ENCODE measurements at regions not wholly inside any gene's neighbourhood (a gene's known extent, or its start where the extent isn't known, plus 50 kb on each side); places are given as distances from the start of the nearest gene placed in this dataset.
"Not testable (repeated sequence)": the region's sequence is repeated elsewhere in the genome, so short reads cannot be mapped to it uniquely, and the experiment has no call there.

DNA sequence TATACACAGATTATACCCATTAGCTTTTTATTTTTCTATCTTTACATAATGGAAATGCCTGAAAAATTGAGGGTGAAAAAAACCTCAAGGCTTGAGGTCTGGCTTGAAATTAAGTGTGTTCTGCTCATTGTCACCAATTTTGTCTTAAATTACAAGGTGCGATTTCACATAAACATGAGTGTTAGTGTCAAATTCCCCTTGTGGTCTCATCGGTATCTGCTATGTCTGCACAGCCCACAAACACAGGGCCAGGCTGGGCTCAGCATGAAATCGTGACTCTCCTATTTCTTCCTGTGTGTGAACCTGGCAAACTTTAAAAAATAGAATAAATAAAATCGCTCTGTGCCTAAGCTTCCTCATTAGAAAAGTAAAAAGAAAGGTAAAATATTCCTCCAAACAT, 109.1 kb downstream of the CRLF2 start:
- no peak for DNase-seq (ENCODE audit: low read depth in 2 of 2)

DNA sequence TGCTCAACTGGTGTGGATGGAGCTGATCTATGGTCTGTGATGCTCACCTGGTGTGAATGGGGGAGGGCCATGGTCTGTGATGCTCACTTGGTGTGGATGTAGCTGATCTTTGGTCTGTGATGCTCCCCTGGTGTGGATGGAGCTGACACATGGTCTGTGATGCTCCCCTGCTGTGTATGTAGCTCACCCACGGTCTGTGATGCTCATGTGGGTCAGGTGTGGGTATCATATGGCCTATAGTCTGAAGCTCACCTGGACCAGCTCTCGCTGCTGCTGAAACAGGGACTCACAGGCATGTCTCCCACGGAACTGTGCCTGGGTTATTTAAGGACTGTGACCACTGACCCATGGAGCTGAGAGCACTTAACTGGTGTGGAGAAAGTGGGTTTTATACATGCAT, 109.7 kb downstream of the CRLF2 start:
- no peak for DNase-seq (ENCODE audit: low read depth in 2 of 2)

DNA sequence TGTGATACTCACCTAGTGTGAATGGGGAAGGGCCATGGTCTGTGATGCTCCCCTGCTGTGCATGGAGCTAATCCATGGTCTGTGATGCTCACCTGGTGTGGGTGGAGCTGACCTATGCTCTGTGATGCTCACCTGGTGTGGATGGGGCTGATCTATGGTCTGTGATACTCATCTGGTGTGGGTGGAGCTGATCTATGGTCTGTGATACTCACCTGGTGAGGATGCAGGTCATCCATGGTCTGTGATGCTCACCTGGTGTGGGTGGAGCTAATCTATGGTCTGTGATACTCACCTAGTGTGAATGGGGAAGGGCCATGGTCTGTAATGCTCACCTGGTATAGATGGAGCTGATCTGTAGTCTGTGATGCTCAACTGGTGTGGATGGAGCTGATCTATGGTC, 110.2 kb downstream of the CRLF2 start:
- not testable (repeated sequence) for DNase-seq (ENCODE audit: low read depth in 2 of 2)

DNA sequence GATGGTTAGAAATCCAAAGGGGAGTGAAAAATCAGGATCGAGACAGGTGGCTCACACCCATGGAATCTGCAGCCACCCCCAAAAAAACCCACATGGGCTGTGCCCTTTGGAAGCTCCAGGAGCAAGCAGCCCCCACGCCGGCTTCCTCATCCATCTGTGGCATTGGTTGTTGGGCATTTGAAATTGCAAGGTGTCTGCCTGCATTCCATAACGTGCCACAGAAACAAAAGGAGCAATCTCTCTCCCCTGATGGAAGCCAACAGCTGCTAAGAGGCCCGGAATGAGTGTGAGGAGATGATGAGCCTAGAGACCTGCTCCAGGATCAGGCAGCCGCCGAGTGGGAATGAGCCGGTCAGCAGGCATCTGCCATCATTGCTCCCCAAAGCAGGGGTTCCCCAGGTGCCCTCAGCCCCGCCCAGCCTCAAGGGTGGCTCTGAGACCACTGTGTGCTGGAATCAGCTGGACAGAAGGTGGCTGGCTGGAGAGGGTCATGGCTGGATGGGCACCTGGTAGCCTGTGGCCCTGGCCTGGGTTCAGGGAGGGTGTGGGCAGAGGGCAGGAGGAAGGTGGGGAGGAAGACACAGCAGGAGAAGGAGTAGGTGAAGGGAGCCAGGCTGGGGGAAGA, 113.2 kb downstream of the CRLF2 start:
- no peak for DNase-seq (ENCODE audit: low read depth in 2 of 2)

DNA sequence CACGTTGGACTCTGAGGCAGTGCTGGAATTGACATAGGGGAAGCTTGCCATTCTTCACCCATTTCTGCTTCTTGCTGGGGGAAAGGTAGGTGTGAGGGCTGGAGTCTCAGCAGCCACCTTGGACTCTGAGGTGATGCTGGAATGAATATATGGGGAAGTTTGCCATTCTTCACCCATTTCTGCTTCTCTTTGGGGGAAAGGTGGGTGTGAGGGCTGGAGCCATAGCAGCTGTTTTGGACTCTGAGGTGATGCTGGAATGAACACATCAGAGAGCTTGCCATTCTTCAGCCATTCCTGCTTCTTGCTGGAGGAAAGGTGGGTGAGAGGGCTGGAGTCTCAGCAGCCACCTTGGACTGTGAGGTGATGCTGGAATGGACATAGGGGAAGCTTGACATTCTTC, 115.1 kb downstream of the CRLF2 start:
- no peak for DNase-seq (ENCODE audit: low read depth in 2 of 2)

DNA sequence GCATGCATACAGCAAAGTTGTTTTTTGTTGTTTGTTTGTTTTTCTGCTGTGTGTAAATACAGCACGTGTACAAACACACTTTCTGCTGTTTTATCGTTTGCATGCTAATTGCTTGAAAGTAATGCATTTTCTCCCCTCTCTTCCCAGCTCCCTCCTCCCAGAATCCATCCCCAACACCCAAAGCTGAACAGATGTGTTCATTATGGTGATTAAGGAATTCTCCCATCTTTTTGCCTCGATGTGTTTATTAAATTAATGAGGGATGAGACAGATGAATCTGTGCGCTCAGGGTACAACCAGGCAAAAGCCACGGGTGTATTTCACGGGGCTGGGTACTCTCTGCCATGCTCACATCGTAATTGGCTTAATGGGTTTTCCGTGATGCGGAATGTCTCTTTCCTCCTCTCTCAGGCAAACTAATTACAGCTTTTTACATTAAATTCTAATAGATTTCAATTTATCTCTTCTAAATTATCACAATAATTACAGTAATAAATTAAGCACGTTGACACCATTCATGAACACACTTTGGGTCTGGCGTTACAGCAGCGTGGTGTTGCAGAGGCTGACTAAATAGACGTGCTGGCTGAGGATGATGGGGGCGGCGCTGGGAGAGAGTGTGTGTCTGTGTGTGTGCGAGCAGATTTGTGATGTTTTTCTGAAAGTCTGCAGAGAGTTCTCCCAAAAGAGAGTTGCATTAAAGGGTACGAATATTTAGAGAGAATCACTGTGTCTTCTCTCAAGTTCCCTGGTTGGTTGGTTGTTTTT, 117.7 kb downstream of the CRLF2 start:
- no peak for DNase-seq (ENCODE audit: low read depth in 2 of 2)

DNA sequence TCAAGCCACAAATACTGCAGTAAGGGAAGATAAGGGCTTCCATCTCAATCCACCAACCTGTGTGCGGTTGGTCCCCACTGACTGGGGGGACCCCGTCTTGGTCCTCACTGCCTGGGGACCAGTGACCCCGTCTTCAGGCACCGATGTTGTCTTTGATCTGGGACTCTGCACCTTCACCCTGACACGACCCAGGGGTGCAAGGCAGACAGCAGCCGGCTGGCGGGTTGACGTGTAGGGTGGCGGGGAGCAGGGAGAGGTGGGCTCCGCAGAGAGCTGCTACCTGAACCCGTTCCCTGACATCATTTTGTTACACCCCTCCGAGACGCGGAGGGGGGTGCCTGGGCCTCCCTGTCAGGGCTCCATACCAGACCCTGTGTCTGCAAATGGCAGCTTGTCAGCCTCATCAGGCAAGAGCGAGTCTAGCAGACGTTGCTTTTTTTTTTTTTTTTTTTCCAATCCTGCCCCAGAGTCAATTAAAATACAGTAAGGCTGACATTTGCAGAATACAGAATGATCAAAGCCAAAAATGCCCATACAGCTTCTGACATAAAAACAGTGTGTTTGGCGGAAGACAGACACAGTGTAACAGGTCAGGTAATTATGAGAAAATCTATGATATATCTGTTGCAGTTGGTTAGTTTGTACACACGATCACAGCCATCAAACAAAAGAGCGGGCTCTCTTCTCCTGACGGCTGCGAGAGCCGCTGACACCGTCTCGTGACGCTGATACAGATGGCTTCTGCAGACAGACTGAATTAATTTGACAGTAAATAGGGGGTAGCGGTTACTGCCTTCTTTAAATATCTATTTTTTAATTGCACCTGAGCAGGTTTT, 118.6 kb downstream of the CRLF2 start:
- no peak for DNase-seq (ENCODE audit: low read depth in 2 of 2)

DNA sequence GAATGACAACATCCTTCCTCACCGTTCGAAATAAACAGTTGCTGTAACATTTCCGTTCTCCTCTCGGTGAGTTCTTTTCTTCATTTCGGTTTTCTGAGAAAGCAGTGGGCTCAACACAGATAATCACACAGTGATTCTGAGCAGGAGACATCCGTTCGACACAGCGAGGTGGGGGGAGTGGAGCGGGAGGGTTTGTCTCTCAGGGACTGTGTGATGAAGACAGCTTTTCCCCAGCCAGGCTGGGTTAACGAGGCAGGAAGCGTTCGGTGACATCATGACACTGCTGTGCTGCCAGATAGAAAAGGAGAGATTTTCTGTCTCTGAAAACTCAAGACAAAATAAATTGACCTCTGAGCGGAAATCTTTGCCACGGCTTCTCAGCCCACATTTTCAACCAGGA, 119.3 kb downstream of the CRLF2 start:
- DNase-seq (ENCODE audit: low read depth in 2 of 2), result no peak

DNA sequence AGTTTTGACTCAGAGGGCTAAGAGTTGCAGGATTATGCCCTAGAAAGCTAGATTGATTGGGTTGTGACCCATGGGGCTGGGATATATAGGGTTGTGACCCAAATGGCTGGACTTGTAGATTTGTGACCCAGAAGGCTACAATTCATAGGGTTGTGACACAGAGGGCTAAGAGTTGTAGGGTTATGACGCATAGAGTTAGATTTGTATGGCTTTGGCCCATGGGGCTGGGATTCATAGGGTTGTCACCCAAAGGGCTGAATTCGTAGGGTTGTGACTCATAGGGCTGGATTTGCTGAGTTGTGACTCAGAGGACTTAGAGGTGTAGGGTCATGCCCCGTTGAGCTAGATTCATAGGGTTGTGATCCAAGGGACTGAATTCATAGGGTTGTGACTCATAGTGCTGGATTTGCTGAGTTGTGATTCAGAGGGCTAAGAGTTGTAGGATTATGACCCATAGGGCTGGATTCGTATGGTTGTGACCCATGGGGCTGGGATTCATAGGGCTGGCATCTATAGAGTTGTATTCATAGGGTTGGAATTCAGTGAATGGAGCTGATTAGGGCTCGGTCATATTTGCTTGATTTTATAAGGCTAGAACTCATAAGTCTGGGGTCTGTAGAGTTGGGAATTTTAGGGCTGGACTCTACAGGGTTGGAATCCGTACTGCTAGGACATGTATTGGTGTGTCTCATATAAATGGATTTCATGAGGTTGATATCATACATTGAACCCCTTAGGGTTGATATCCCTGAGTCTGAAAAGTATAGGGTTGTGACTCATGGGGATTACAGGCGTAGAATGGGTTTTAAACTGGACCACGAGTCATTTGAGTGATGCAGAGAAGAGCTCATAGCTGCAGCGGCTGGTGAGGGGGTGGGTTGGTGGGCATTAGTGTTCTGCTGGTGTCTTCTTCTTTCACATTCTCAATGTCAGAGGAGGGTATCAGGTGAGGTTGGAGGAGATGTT, 125.7 kb downstream of the CRLF2 start:
- peak in 1 of 2 experiments; percentile 11 for DNase-seq (ENCODE audit: low read depth in 2 of 2)

DNA sequence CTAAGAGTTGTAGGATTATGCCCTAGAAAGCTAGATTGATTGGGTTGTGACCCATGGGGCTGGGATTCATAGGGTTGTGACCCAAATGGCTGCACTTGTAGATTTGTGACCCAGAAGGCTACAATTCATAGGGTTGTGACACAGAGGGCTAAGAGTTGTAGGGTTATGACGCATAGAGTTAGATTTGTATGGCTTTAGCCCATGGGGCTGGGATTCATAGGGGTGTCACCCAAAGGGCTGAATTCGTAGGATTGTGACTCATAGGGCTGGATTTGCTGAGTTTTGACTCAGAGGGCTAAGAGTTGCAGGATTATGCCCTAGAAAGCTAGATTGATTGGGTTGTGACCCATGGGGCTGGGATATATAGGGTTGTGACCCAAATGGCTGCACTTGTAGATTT, 126.6 kb downstream of the CRLF2 start:
- not testable (repeated sequence) for DNase-seq (ENCODE audit: low read depth in 2 of 2)

DNA sequence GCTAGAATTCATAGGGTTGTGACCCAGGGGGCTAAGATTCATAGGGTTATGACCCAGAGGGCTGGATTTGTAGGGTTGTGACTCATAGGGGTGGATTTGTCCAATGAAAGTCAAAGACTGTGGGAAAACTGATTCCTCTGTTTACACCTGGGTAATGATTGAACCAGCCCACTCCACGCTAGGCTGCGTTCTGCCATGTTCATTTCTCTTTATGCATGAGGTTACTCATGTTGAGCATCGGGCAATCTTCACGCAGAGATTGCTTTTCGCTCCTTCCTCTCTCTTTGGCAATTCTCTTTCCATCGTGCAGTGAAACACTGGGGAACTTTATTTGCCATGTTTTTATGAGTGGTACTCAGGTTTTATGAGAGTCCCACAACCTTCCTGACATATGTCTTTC, 127.8 kb downstream of the CRLF2 start:
- no peak for DNase-seq (ENCODE audit: low read depth in 2 of 2)

DNA sequence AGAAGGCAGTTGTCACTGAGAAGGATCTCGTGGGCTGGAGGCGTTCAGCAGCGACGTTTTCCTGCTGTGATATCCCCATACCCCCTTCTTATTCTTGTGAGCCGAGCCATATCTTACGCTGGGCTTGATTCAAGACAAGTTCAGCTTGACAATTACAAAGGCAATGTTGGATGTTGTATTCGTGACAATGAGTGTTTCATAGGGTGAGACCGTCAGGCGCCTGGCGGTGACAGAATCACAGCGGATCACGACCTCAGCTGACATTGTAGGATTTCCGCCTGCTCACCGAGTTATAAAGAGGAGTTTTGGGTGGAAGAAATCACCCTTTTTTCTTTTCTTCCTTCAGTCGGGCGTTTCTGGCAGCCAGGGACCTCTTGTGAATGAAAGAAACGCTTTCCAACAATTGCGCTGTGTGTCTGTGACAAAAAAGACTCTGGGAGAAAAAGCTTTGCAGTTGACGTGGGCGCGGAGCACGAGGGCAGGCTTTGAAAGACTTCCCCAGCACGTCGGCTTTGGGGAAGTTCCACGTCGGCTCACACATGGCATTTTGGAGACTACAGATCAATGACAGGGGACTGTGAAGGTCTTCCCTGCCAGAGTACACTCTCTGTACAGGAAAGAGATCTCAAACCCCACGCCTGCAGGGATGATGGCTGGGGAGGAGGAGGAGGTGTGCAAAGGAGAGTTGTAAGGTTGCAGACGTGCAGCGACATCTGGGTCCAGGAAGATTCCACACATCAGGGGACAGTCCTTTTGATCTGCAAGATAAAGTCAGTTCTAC, 135.4 kb downstream of the CRLF2 start:
- DNase-seq (ENCODE audit: low read depth in 2 of 2), result no peak

DNA sequence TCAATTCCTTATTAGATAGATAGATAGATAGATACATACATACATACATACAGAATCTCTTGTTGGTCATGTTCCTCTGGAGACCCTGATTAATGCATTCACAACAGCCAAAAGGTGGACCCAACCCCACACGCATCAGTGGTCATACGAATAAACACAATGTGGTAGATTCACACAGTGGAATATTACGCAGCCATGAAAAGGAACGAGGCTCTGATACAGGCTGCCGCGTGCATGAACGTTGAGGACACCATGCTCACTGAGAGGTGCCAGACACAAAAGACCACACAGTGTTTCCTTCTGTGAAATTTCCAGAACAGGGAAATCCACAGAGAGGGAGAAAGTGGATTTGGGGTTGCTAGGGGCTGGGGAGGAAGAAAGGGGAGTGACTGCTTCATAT, 136.7 kb downstream of the CRLF2 start:
- no peak for DNase-seq (ENCODE audit: low read depth in 2 of 2)

DNA sequence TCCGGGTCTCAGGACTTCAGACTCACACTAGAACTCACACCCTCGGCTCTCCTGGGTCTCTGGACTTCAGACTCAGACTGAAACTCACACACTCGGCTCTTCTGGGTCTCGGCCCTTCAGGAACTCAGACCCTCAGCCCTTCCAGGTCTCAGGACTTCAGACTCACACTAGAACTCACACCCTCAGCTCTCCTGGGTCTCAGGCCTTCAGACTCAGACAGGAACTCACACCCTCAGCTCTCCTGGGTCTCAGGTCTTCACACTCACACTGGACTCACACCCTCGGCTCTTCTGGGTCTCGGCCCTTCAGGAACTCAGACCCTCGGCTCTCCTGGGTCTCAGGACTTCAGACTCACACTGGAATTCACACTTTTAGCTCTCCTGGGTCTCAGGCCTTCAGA, 137.3 kb downstream of the CRLF2 start:
- DNase-seq (ENCODE audit: low read depth in 2 of 2), result no peak

DNA sequence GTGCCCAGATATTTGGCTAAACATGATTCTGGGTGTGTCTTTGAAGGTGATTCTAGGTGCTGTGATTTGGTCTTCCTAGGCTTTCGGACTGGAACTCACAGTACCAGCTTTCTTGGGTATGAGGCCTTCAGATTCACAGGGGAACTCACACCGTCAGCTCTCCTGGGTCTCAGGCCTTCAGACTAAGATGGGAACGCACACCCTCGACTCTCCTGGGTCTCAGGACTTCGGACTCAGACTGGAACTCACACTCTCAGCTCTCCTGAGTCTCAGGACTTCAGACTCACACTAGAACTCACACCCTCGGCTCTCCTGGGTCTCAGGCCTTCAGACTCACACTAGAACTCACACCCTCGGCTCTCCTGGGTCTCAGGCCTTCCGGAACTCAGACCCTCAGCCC, 137.7 kb downstream of the CRLF2 start:
- DNase-seq (ENCODE audit: low read depth in 2 of 2), result no peak

DNA sequence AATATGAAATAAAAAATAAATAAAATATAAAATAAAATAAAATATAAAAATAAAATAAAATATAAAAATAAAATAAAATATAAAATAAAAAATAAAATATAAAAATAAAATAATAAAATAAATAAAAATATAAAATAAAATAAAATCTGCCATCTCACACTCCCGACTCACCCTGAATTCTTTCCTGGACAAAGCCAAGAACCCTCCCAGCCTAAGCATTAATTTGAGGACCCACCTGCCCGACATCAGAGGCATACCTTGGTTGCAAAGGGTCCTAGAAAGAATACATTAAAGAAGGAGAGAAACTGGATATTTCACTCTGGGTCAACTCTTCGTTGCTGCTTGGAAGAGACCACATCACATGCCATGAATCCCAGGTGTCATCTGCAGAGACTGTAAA, 138.3 kb downstream of the CRLF2 start:
- DNase-seq (ENCODE audit: low read depth in 2 of 2), result no peak

DNA sequence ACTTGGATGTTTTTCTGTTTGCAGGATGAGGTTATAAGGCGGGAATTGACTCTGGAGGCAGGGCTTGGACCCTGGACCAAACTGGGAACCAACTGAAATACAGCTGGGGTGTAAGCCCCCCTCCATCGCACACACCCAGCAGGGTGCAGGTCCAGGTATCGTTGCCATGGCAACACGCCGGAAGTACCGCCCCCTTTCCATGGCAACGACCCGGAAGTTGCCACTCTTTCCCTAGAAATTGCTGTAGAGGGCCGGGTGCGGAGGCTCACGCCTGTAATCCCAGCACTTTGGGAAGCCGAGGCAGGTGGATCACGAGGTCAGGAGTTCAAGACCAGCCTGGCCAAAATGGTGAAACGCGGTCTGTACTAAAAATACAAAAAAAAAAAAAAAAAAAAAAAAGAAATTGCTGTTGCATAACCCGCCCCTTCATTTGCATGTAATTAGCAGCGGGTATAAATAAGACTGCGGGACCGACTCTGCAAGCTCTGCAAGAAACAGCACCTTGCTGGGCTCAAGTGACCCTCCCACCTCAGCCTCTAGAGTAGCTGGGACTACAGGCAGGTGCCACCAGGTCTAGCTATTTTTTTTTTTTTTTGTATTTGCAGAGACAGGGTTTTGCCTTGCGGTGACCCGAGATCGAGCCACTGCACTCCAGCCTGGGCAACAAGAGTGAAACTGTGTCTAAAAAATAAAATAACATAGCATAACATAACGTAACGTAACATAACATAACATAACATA, 139.6 kb downstream of the CRLF2 start:
- no peak for DNase-seq (ENCODE audit: low read depth in 2 of 2)

DNA sequence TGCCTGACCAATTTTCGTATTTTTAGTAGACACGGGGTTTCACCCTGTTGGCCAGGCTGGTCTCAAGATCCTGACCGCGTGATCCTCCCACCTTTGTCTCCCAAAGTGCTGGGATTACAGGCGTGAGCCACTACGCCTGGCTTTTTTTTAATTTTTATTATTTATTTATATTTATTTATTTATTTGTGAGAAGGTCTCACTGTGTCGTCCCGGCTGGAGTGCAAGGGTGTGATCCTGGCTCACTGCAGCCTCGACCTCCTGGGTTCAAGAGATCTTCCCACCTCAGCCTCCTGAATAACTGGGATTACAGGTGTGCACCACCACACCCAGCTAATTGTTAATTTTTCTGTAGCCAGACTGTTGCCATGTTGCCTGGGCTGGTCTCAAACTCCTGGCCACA, 141.1 kb downstream of the CRLF2 start:
- DNase-seq (ENCODE audit: low read depth in 2 of 2), result no peak

DNA sequence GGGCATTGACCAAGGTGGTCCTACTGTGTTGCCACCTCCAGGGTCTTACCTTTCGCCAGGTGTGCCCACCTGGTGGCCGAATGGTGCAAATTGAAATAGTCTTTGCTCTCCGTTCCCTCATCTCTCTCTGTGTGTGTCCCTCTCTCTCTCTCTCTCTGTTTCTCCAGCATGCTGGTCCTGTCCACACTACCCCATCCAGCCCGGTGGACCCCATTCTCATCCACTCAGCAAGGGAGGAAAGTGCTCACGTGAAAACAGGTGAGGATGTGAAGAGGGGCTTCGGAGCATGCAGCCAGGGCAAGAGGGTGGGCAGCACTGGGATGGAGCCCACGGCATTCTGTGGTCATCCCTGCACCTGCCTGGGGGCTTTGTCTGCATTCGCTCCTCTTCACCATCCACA, 150.1 kb downstream of the CRLF2 start:
- DNase-seq (ENCODE audit: low read depth in 2 of 2), result no peak

DNA sequence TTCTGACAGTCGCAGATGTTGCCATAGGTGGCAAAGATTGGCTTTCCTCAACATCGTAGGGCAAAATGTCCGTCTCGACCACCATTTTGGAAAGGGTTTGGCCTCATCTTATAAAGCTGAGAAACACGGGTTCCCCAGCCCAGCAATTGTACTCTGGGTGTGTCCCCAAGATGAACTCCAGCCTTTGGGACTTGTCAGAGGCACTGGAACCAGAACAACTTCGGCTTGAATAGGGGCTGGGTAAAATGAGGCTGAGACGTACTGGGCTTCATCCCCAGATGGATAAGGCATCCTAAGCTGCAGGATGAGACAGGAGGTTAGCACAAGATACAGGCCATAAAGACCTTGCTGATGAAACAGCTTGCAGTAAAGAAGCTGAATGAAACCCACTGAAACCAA, 151.9 kb downstream of the CRLF2 start:
- no peak for DNase-seq (ENCODE audit: low read depth in 2 of 2)
